ENCODE measurements at regions not wholly inside any gene's neighbourhood (a gene's known extent, or its start where the extent isn't known, plus 50 kb on each side); places are given as distances from the start of the nearest gene placed in this dataset.
"Not testable (repeated sequence)": the region's sequence is repeated elsewhere in the genome, so short reads cannot be mapped to it uniquely, and the experiment has no call there.

DNA sequence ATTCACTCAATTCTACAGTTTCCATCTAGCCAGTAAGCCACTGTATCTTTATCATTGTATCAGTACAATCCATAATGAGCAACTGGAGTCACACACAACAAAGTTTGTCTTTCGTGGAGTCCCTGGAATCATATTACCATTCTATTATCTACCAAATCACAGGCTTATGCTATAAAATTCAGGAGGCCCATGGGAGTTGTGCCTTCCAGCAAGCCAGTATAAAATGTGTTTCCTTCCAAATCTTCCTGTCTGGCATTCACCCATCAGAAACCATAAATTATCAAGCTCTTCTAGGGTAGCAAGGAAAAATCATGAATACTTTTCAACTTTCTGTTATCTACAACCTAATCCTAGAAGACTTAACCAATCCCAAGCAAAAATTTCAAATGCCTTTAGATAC, 1383.3 kb upstream of the PCDH7 start:
- Mint-ChIP-seq H3K36me3 (no peaks in the 10 kb centered on the region), H3K4me1 (no peaks in the 10 kb centered on the region), H3K27ac (no peak overlapping the region), H3K4me3 (no peak overlapping the region), H3K9me3 (peaks cover 6 to 44% (median 17%) of the 10 kb centered on the region in 5 donors), H3K27me3 (no peaks in the 10 kb centered on the region)
- no peaks in the 10 kb centered on the region for H3K27me3 ChIP-seq (ENCODE audit: insufficient read depth, low read length, poor library complexity, severe bottlenecking)
- no peaks in the 10 kb centered on the region for H3K4me1 ChIP-seq (ENCODE audit: insufficient read depth, low read length)
- H3K27ac ChIP-seq (ENCODE audit: low read depth, low read length): no peak overlapping the region
- DNase-seq: no peak
- H3K9me3 ChIP-seq (ENCODE audit: low read length): no peaks in the 10 kb centered on the region
- no peaks in the 10 kb centered on the region for H3K36me3 ChIP-seq (ENCODE audit: insufficient read depth, low read length)
- ChIA-PET POLR2A (no interaction called here), CTCF (no interaction called here)
- H3K4me3 ChIP-seq (ENCODE audit: low read length): no peak overlapping the region

DNA sequence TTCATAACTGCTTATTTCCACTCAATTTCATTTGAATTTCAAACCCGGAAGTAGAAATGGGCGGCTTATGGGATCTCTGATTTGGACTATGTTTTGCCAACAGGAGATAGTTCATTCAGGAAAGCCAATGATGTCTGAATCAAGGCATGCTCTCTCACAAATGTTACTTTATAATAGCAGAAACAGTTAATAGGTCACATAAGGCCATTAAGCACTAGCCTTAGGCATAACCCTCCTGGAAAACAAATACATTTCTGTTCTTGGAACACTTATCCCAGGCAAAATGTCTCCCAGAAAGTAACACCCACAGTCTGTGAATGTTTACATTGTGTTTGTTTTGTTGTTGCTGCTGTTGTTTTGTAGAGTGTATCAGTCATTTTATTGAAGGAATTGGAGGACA, 1347.2 kb upstream of the PCDH7 start:
- H3K9me3 Mint-ChIP-seq: peaks cover 3 to 35% (median 5%) of the 10 kb centered on the region in 5 donors
- CTCF ChIA-PET: no interaction called here
- H3K9me3 ChIP-seq (ENCODE audit: low read length): no peaks in the 10 kb centered on the region
- no peaks in the 10 kb centered on the region for H3K4me1 Mint-ChIP-seq
- no peak overlapping the region for H3K4me3 Mint-ChIP-seq
- H3K27ac ChIP-seq (ENCODE audit: low read depth, low read length): no peak overlapping the region
- no peak overlapping the region for H3K4me3 ChIP-seq (ENCODE audit: low read length)
- H3K36me3 ChIP-seq (ENCODE audit: insufficient read depth, low read length): no peaks in the 10 kb centered on the region
- H3K27ac Mint-ChIP-seq: no peak overlapping the region
- H3K27me3 ChIP-seq (ENCODE audit: insufficient read depth, low read length, poor library complexity, severe bottlenecking): no peaks in the 10 kb centered on the region
- DNase-seq: no peak
- POLR2A ChIA-PET: no interaction called here
- H3K27me3 Mint-ChIP-seq: no peaks in the 10 kb centered on the region
- no peaks in the 10 kb centered on the region for H3K4me1 ChIP-seq (ENCODE audit: insufficient read depth, low read length)
- H3K36me3 Mint-ChIP-seq: no peaks in the 10 kb centered on the region

DNA sequence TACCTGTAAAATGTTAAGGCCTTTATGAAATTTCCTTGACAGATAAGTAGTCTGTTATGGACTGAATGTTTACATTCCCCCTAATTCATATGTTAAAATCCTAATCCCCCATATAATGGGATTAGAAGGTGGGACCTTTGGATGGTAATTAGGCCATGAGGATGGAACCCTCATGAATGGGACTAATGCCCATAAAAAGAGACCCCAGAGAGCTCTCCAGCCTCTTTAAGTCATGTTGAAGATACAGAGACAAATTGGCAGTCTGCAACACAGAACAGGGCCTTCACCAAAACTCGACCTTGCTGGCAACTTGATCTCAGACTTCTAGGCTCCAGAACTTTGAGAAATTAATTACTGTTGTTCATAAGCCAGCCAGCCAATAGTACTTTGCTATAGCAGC, 1344.5 kb upstream of the PCDH7 start:
- no peak overlapping the region for H3K4me3 ChIP-seq (ENCODE audit: low read length)
- H3K27ac ChIP-seq (ENCODE audit: low read depth, low read length): no peak overlapping the region
- no peaks in the 10 kb centered on the region for H3K9me3 ChIP-seq (ENCODE audit: low read length)
- H3K4me1 ChIP-seq (ENCODE audit: insufficient read depth, low read length): no peaks in the 10 kb centered on the region
- H3K27me3 Mint-ChIP-seq: no peaks in the 10 kb centered on the region
- H3K27me3 ChIP-seq (ENCODE audit: insufficient read depth, low read length, poor library complexity, severe bottlenecking): no peaks in the 10 kb centered on the region
- H3K4me1 Mint-ChIP-seq: no peaks in the 10 kb centered on the region
- no peak overlapping the region for H3K27ac Mint-ChIP-seq
- H3K9me3 Mint-ChIP-seq: peaks cover 4 to 36% (median 16%) of the 10 kb centered on the region in 5 donors
- H3K36me3 Mint-ChIP-seq: no peaks in the 10 kb centered on the region
- CTCF ChIA-PET: no interaction called here
- H3K36me3 ChIP-seq (ENCODE audit: insufficient read depth, low read length): no peaks in the 10 kb centered on the region
- no peak for DNase-seq
- H3K4me3 Mint-ChIP-seq: no peak overlapping the region
- POLR2A ChIA-PET: no interaction called here

DNA sequence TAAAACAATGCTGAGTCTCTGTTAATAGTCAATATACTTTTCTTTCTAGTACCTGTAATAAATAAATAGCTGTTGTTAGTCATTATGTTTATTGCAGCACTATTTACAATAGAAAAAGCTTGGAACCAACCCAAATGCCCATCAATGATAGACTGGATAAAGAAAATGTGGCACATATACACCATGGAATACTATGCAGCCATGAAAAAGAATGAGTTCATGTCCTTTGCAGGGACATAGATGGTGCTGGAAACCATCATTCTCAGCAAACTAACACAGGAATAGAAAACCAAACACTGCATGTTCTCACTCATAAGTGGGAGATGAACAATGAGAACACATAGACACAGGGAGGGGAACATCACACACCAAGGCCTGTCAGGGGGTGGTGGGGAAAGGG, 1341.9 kb upstream of the PCDH7 start:
- CTCF ChIA-PET; H3K27me3 Mint-ChIP-seq; H3K4me3 ChIP-seq (ENCODE audit: low read length); H3K27me3 ChIP-seq (ENCODE audit: insufficient read depth, low read length, poor library complexity, severe bottlenecking); H3K4me1 Mint-ChIP-seq; H3K27ac ChIP-seq (ENCODE audit: low read depth, low read length); H3K9me3 ChIP-seq (ENCODE audit: low read length); H3K36me3 Mint-ChIP-seq; DNase-seq; H3K27ac Mint-ChIP-seq; POLR2A ChIA-PET; H3K4me3 Mint-ChIP-seq; H3K36me3 ChIP-seq (ENCODE audit: insufficient read depth, low read length); H3K4me1 ChIP-seq (ENCODE audit: insufficient read depth, low read length): not testable (repeated sequence)
- peaks cover 3 to 41% (median 16%) of the 10 kb centered on the region in 5 donors for H3K9me3 Mint-ChIP-seq

DNA sequence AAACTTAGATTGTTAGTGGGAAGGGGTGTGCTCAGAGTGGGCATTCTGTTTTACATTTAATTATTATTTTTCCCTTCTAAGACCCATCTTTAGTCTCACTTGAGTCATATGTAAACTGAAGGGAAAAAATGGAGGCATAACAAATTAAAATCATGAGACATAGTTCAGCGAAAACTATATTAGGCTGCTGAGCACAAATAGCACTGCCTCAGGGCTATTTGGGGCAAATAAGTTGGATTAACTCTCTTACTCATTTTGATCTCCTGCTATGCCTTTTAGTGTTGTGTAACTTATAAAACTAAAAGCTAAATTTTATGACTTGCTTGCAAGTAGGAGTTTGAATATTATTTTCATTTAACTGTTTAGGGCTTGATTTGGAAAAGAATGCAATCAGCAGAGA, 1329.2 kb upstream of the PCDH7 start:
- Histone ChIP-seq H3K4me3 (ENCODE audit: low read length) (no peak overlapping the region), H3K9me3 (ENCODE audit: low read length) (peaks cover under 1% of the 10 kb centered on the region), H3K27ac (ENCODE audit: low read depth, low read length) (no peak overlapping the region), H3K4me1 (ENCODE audit: insufficient read depth, low read length) (no peaks in the 10 kb centered on the region), H3K36me3 (ENCODE audit: insufficient read depth, low read length) (no peaks in the 10 kb centered on the region), H3K27me3 (ENCODE audit: insufficient read depth, low read length, poor library complexity, severe bottlenecking) (no peaks in the 10 kb centered on the region)
- ChIA-PET POLR2A (no interaction called here), CTCF (no interaction called here)
- Mint-ChIP-seq H3K4me3 (no peak overlapping the region), H3K9me3 (peaks cover 6 to 45% (median 24%) of the 10 kb centered on the region in 5 donors), H3K4me1 (no peaks in the 10 kb centered on the region), H3K27me3 (no peaks in the 10 kb centered on the region), H3K36me3 (no peaks in the 10 kb centered on the region), H3K27ac (no peak overlapping the region)
- no peak for DNase-seq

DNA sequence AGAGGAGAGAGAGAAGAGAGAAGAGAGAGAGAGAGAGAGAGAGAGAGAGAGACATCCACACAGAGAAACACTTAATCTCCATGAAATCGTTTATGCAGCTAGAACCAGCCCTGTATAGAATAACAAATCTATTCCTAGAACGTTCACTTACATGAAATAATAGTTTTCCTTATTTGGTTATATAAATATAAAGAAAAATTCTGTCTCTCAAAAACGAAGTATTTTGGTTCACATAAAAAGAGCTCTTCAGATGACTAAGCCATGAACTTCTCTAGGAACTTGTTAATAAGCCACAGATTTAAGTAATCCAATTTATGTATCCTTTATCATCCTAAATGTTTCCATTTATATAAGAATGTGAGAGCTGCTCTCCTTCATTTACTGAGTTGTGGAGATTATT, 1315.1 kb upstream of the PCDH7 start:
- no peak overlapping the region for H3K27ac Mint-ChIP-seq
- DNase-seq: no peak
- H3K4me1 Mint-ChIP-seq: no peaks in the 10 kb centered on the region
- H3K4me3 ChIP-seq (ENCODE audit: low read length): no peak overlapping the region
- no peaks in the 10 kb centered on the region for H3K9me3 ChIP-seq (ENCODE audit: low read length)
- H3K27ac ChIP-seq (ENCODE audit: low read depth, low read length): no peak overlapping the region
- H3K36me3 Mint-ChIP-seq: peaks cover 0 to 1% (median 0%) of the 10 kb centered on the region in 3 donors
- no peaks in the 10 kb centered on the region for H3K27me3 Mint-ChIP-seq
- no peaks in the 10 kb centered on the region for H3K36me3 ChIP-seq (ENCODE audit: insufficient read depth, low read length)
- peaks cover 4 to 40% (median 17%) of the 10 kb centered on the region in 5 donors for H3K9me3 Mint-ChIP-seq
- H3K27me3 ChIP-seq (ENCODE audit: insufficient read depth, low read length, poor library complexity, severe bottlenecking): no peaks in the 10 kb centered on the region
- ChIA-PET POLR2A (no interaction called here), CTCF (no interaction called here)
- no peak overlapping the region for H3K4me3 Mint-ChIP-seq
- H3K4me1 ChIP-seq (ENCODE audit: insufficient read depth, low read length): no peaks in the 10 kb centered on the region

DNA sequence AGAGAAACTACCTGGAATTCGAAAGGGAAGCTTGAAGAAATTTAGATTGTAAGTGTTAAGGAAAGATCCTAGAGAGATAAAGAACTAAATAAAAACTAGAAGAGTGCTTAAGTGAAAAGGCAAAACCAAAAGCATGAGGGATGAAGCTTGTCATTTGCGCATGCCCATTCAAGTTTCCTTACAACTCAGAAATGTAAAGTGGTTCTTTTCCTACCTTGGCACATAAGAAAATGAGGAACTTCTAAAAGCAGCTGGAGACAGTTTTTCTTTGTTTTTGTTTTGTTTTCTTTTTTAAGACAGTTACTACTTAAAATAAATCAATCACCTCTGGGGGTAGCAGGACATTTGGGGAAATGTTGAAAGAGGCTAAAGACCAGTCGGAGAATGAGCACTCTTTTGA, 1304.4 kb upstream of the PCDH7 start:
- CTCF ChIA-PET: no interaction called here
- DNase-seq: no peak
- Mint-ChIP-seq H3K27ac (no peak overlapping the region), H3K36me3 (no peaks in the 10 kb centered on the region), H3K27me3 (no peaks in the 10 kb centered on the region), H3K4me3 (no peak overlapping the region), H3K4me1 (no peaks in the 10 kb centered on the region), H3K9me3 (peaks cover 3 to 24% (median 5%) of the 10 kb centered on the region in 5 donors)
- H3K27ac ChIP-seq (ENCODE audit: low read depth, low read length): no peak overlapping the region
- H3K36me3 ChIP-seq (ENCODE audit: insufficient read depth, low read length): no peaks in the 10 kb centered on the region
- no peaks in the 10 kb centered on the region for H3K4me1 ChIP-seq (ENCODE audit: insufficient read depth, low read length)
- POLR2A ChIA-PET: no interaction called here
- no peak overlapping the region for H3K4me3 ChIP-seq (ENCODE audit: low read length)
- peaks cover 3% of the 10 kb centered on the region for H3K9me3 ChIP-seq (ENCODE audit: low read length)
- no peaks in the 10 kb centered on the region for H3K27me3 ChIP-seq (ENCODE audit: insufficient read depth, low read length, poor library complexity, severe bottlenecking)

DNA sequence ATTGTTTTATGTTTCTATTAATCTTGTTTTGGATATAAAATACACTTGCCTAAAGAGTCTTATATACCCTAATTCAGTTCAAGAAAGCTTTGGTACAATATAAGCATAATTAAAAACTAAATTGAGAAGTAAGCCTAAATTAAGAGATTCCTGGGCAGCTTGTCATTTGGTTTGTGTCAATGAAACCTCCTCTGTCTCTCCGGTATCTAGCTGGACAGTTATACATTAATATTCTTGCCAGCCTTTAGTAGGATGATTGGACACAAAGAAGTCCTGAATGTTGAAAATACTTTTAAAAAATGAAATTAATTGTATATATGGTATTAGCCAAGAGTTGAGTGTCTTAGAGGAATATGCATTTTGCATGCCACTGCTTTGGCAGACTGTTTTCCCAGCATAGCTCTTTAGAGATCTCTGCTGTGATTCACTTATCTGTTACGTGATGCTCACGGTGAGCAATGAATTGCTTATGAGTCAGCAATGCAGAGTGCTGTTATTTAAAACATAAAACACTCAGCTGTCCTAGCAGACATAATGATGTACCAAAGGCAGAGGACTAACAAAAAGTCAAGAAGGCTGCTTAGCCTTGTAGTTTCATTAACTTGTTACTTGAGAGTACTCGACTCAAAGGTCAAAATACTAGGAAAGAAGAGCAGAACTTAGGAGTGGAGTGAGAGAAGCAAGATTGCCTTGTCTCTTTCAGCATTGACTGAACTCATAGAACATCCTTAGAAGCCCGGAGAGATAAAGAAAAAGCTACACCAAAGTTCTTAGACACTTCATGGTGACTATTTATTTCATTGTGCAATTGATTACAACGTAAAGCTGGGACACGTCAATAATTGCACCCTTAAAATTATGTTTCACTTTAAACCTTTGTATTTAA, 1296.1 kb upstream of the PCDH7 start:
- Mint-ChIP-seq H3K27ac (no peak overlapping the region), H3K4me3 (no peak overlapping the region), H3K36me3 (no peaks in the 10 kb centered on the region), H3K27me3 (no peaks in the 10 kb centered on the region), H3K4me1 (no peaks in the 10 kb centered on the region), H3K9me3 (peaks cover 4 to 22% (median 6%) of the 10 kb centered on the region in 5 donors)
- no peak for DNase-seq
- POLR2A ChIA-PET: no interaction called here
- no peak overlapping the region for H3K4me3 ChIP-seq (ENCODE audit: low read length)
- H3K27ac ChIP-seq (ENCODE audit: low read depth, low read length): no peak overlapping the region
- no peaks in the 10 kb centered on the region for H3K9me3 ChIP-seq (ENCODE audit: low read length)
- H3K36me3 ChIP-seq (ENCODE audit: insufficient read depth, low read length): no peaks in the 10 kb centered on the region
- no peaks in the 10 kb centered on the region for H3K27me3 ChIP-seq (ENCODE audit: insufficient read depth, low read length, poor library complexity, severe bottlenecking)
- H3K4me1 ChIP-seq (ENCODE audit: insufficient read depth, low read length): no peaks in the 10 kb centered on the region
- CTCF ChIA-PET: no interaction called here
